22Rv1 (cell line): ENCODE measurements at regions not wholly inside any gene's neighbourhood (a gene's known extent, or its start where the extent isn't known, plus 50 kb on each side); places are given as distances from the start of the nearest gene placed in this dataset.

ENCODE experiments used
- H3K27ac ChIP-seq: fragments of 450-650 bp; 2 replicates; pipeline ENCODE4 v1.5.1; 2017
- CTCF ChIP-seq: fragments of 450-650 bp; IDR thresholded peaks from 2 replicates; pipeline ENCODE4 v1.5.1; 2017; ENCODE audit warnings: mild to moderate bottlenecking
- ZFX ChIP-seq: fragments of 450-650 bp; IDR thresholded peaks from 2 replicates; pipeline ENCODE4 v1.6.1; 2017; ENCODE audit warnings: antibody characterized with exemption, borderline replicate concordance

- H3K27ac ChIP-seq: no peak overlapping the region
- TF ChIP-seq CTCF: no peak
- no peak for TF ChIP-seq ZFX
These were observed 113.9 kb upstream of the NAA20 start for GRCh38 chr20:19903168-19903811.

GRCh38 chr20:19907326-19908056 lies 109.7 kb upstream of the NAA20 start:
- TF ChIP-seq ZFX: no peak
- no peak for TF ChIP-seq CTCF
- no peak overlapping the region for H3K27ac ChIP-seq

GRCh38 chr20:19908576-19908975 lies 108.6 kb upstream of the NAA20 start:
- no peak overlapping the region for H3K27ac ChIP-seq
- no peak for TF ChIP-seq ZFX
- TF ChIP-seq CTCF: no peak

GRCh38 chr20:19909725-19910124 lies 107.4 kb upstream of the NAA20 start:
- H3K27ac ChIP-seq: no peak overlapping the region
- TF ChIP-seq ZFX (no peak), CTCF (no peak)

- H3K27ac ChIP-seq: no peak overlapping the region
These were observed 105.3 kb upstream of the NAA20 start for GRCh38 chr20:19911810-19912382.

GRCh38 chr20:19913349-19913748 lies 103.8 kb upstream of the NAA20 start:
- TF ChIP-seq CTCF: no peak
- H3K27ac ChIP-seq: no peak overlapping the region

More at GRCh38 chr20:19911810-19912382, 105.3 kb upstream of the NAA20 start:
- TF ChIP-seq CTCF: no peak
- no peak for TF ChIP-seq ZFX
